T follicular helper cell (primary cell): ENCODE measurements at regions not wholly inside any gene's neighbourhood (a gene's known extent, or its start where the extent isn't known, plus 50 kb on each side); places are given as distances from the start of the nearest gene placed in this dataset.
"Not testable (repeated sequence)": the region's sequence is repeated elsewhere in the genome, so short reads cannot be mapped to it uniquely, and the experiment has no call there.

Source experiments
- DNase-seq: peaks from one replicate; pipeline ENCODE4 v3.0.0-alpha.2; 2020; ENCODE audit warnings: low read depth

- DNase-seq = not testable (repeated sequence)
These were observed 84.2 kb upstream of the ADORA2B start for GRCh38 chr17:15860774-15861173.

GRCh38 chr17:15864061-15864460 is 80.9 kb upstream of the ADORA2B start:
- not testable (repeated sequence) for DNase-seq

GRCh38 chr17:15864472-15864871 is 80.5 kb upstream of the ADORA2B start:
- DNase-seq = not testable (repeated sequence)

DNA sequence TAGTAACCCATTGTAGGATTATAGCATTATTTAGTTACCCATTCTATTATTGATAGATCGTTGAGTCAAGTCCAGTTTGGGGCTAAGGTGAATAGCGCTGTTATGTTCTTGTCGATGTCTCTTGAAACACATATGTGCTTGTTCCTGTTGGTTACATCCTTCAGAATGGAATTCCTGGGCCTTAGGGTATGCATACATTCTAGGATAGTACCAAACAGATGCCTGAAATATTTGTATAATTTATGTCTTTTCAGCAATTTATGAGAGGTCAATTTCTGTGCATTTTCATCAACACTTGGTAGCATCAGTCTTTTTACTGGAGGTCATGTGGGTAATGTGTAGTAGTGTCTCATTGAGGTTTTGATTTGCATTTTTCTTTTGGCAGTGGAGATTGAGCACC is 78.9 kb upstream of the ADORA2B start:
- not testable (repeated sequence) for DNase-seq

DNA sequence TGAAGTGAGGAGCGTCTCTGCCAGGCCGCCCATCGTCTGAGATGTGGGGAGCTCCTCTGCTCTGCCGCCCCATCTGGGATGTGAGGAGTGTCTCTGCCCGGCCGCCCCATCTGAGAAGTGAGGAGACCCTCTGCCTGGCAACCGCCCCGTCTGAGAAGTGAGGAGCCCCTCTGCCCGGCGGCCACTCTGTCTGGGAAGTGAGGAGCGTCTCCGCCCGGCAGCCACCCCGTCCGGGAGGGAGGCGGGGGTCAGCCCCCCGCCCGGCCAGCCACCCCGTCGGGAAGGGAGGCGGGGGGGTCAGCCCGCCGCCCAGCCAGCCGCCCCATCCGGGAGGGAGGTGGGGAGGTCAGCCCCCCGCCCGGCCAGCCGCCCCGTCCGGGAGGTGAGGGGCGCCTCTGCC is 77.6 kb upstream of the ADORA2B start:
- DNase-seq = not testable (repeated sequence)

DNA sequence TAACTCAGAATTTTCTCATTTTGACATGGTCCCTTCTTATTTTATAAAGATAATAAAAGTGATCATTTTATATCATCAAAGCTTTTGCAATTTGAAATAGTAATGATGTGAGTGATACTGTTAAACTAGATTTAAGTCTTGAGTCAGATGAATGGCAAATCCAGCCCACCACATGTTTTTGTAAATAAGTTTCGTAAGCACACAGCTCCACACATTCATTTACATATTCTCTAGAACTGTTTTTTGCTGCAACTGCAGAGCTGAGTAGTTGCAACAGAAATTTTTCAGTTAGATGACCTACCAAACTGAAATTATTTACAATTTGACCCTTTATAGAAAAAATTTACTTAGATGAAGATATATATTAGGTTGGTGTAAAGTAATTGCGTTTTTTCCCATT is 75.1 kb upstream of the ADORA2B start:
- DNase-seq = not testable (repeated sequence)

GRCh38 chr17:15872677-15873076 is 72.3 kb upstream of the ADORA2B start:
- DNase-seq = not testable (repeated sequence)

GRCh38 chr17:15877882-15878500 is 66.9 kb upstream of the ADORA2B start:
- not testable (repeated sequence) for DNase-seq

DNA sequence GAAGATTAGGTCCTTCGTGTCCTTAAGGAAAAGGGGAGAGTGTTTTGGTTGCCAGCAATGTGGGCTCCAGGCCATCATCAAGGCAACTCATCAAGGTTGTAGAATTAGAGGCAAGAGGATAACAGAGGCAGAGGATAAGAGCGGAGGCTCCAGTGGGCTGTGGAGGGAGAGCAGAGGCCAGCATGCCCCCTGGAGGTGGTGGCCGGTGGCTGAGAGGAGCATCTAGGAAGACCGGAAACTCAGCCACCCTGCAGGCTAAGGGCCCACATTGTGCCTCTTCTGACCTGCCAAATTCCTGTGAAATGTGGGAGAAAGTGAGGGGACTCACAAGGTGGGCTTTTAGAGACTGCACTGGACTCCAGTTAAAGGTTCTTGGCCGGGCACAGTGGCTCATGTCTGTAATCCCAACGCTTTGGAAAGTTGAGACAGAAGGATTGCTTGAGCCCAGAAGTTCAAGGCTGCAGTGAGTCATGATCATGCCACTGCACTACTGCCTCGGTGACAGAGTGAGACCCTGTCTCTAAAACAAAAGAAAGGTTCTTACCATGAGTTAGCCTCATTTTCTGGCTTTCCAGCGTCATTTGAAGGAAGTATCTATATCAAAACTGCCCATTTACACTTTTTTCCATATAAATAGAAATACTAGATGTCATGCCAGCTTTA is 62.7 kb upstream of the ADORA2B start:
- no peak for DNase-seq

GRCh38 chr17:15882777-15883176 is 62.2 kb upstream of the ADORA2B start:
- no peak for DNase-seq

DNA sequence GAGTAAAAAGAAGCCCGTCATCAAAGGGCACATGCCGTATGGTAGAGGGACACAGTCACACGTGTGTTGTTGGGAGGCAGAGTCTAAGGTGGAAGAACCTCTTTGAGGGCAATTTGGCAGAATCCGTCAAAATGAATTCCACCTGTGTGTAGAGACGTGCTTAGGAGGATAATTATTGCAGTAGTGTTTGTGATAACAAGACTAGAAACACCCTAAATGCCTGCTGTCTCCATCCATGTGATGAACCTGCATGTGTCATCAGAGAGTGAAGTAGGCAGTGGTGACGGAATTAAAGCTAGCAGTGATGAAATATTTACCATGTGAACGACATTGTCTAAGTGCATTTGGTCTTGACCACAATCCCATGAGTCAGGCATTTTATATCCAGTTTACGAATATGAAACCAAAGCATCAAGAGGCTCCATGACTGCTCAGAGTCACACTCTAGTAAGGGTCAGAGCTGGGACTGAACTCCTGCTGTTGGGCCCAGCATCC is 61.3 kb upstream of the ADORA2B start:
- no peak for DNase-seq

DNA sequence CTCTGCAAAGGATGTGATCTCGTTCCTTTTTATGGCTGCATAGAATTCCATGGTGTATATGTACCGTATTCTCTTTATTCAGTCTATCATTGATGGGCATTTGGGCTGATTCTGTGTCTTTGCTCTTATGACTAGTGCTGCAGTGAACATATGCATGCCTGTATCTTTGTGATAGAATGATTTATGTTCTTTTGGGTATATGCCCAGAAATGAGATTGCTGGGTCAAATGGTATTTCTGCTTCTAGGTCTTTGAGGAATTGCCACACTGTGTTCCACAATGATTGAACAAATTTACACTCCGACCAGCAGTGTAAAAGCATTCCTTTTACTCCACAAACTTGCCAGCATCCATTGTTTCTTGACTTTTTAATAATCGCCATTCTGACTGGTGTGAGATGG is 60.2 kb upstream of the ADORA2B start:
- no peak for DNase-seq

DNA sequence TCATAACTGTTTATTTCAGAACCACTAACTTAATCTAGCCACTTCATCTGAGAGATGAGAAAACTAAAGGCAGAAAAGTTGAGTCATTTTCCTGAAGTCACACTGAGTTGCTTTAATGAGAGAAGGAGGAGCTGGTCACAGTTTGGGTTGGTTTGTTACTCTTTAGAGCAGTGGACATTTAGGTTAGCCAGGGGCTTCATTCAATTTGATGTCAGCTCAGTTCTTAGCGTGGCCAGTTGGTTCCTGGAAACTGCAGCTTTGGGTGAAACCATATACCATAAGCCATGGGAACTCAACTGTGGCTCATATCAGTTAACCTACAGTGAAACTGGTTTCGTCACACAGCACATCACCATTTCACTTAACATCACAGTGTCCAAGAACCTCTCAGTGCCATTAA is 59.2 kb upstream of the ADORA2B start:
- DNase-seq = no peak

- no peak for DNase-seq
These were observed 58.7 kb upstream of the ADORA2B start for GRCh38 chr17:15886221-15886620.

DNA sequence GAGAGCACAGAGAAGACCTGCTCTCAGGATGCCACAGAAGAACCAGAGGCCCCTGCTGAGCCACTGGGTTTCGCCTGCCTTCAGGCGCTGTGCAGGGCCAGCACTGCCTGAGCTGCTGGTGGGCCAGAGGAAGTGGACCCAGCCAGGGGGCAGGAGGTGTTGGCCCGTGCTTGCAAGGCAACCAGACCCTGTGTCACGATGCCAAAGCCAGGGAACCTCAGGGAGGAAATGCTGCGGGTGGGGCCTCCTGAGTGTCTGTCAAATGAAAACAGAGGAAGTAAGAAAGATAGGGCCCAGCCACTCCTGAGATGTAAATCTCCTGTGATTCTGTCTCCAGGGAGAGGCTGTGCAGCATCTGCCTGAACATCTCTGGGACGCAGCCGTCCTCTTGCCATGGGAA is 58.1 kb upstream of the ADORA2B start:
- no peak for DNase-seq

GRCh38 chr17:15888436-15888835 is 56.5 kb upstream of the ADORA2B start:
- DNase-seq = no peak

DNA sequence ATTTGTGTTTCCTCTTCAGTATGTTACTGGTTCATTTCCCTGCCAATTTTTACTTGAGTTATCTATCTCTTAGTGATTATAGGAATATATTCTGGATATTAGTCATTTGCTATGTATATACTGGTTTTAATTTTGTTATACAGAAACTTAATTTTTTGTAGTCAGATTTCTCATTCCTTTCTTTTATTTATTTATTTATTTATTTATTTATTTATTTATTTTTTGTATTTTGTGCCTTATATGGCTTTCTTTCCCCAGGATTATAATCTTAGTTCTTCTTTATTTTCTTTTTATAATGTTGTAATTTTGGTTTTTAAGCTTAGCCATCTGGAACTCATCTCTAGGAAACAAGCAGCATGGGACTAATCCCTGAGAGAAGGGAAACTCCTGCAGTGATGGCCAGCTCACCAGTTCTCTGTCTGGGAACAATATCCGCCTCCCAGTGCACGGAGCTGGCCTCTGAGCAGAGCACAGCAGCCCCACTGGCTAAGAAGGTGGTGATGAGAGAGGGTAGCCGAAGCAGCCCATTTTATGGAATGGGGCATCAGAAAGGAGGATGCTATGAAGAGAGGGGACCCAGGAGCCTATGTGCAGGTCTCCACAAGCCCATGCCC is 54.5 kb upstream of the ADORA2B start:
- DNase-seq = no peak

- no peak for DNase-seq
These were observed 53.6 kb upstream of the ADORA2B start for GRCh38 chr17:15891318-15891717.

DNA sequence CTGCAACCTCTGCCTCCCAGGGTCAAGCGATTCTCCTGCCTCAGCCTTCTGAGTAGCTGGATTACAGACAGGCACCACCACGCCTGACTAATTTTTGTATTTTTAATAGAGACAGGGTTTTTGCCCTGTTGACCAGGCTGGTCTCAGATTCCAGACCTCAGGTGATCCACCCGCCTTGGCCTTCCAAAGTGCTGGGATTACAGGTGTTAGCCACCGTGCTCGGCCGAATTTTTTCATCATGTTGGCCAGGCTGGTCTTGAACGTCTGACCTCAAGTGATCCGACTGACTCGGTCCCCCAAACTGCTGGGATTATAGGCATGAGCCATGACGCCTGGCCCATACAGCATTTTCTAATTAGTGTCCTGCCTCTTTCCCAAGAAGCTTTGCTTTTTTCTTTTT is 52.7 kb upstream of the ADORA2B start:
- DNase-seq = no peak

- no peak for DNase-seq
These were observed 51.9 kb upstream of the ADORA2B start for GRCh38 chr17:15892731-15893657.

- no peak for DNase-seq
These were observed 51.3 kb upstream of the ADORA2B start for GRCh38 chr17:15893658-15894024.

DNA sequence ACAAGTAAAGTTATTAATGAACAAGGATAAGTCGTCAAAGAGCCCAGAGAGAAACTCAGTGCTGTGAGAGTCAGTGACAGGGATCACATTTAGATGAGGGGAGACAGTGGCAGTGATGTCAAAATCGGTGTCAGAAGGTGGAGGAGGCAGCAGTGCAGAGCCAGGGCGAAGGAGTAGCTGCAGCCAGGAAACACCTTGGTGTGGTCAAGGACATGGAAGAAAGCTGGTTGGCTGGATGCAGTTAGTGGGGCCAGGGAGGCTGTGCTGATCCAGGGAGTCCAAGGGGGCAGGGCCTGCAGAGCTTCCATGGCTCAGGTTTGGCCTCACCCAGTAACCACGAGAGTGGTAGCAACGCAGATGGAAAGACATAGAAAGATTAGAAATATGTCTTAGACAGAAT is 50.7 kb upstream of the ADORA2B start:
- DNase-seq = no peak
